Right lobe of liver (tissue), 6 donors: ENCODE measurements at regions not wholly inside any gene's neighbourhood (a gene's known extent, or its start where the extent isn't known, plus 50 kb on each side); places are given as distances from the start of the nearest gene placed in this dataset.
"Not testable (repeated sequence)": the region's sequence is repeated elsewhere in the genome, so short reads cannot be mapped to it uniquely, and the experiment has no call there.

Source experiments
- ATAC-seq, 4 donors: fragments of 200-7000 bp; cut with Tn5 transposase; one replicate each; pipeline ENCODE4 v1.9.1; 2020; ENCODE audit warnings: mild to moderate bottlenecking in 4 of 4, moderate library complexity in 4 of 4
- DNase-seq, 3 donors: peaks; one replicate each; pipeline ENCODE4 v3.0.0-alpha.2; 2020
- H3K27ac ChIP-seq, 3 donors: fragments of 200-600 bp; one replicate each; pipeline ENCODE4 v1.8.0; 2022
- H3K27me3 ChIP-seq, 2 donors: fragments of 200-600 bp; one replicate each; pipeline ENCODE4 v1.8.0; 2022
- H3K36me3 ChIP-seq, 4 donors: fragments of 200-600 bp; sonication (generic) in 1 of 4; one replicate each; pipeline versions ENCODE4 v1.5.1 to v1.8.0; 2017 to 2022; ENCODE audit warnings: control low read depth in 1 of 4
- H3K4me1 ChIP-seq, 4 donors: fragments of 200-600 bp; sonication (generic) in 1 of 4; one replicate each; pipeline versions ENCODE4 v1.5.1 to v1.8.0; 2017 to 2022; ENCODE audit warnings: control low read depth in 1 of 4
- H3K4me3 ChIP-seq, 3 donors: fragments of 200-600 bp; one replicate each; pipeline ENCODE4 v1.8.0; 2022
- H3K9me3 ChIP-seq, 4 donors: fragments of 200-600 bp; sonication (generic) in 1 of 4; one replicate each; pipeline versions ENCODE4 v1.5.1 to v1.8.0; 2017 to 2022; ENCODE audit warnings: control low read depth in 1 of 4
- CTCF ChIP-seq, 4 donors: fragments of 200-600 bp in 3 of 4; fragments of 450-650 bp in 1 of 4; IDR thresholded peaks; one replicate each; pipeline versions ENCODE4 v1.5.1 to v1.8.0; 2016 to 2022; ENCODE audit warnings: antibody characterized with exemption in 4 of 4, mild to moderate bottlenecking in 2 of 4
- POLR2A ChIP-seq: fragments of 450-650 bp; IDR thresholded peaks from one replicate; pipeline ENCODE4 v1.6.1; 2017; ENCODE audit warnings: antibody characterized with exemption, mild to moderate bottlenecking
- WGBS: methylation state at CpG from one replicate; pipeline ENCODE4 v1.1.6; 2018; ENCODE audit warnings: low coverage, low lambda C conversion rate; ENCODE audit not compliant: insufficient coverage; ENCODE audit errors: missing lambda C conversion rate; 5-methylcytosine and 5-hydroxymethylcytosine counted together
- intact Hi-C, 2 donors: fragments of 100-400 bp; cut with DNase I; formaldehyde crosslinking; loops; one replicate each; pipeline versions ENCODE4 v1.11.2 to v1.14.1; 2022
- donor health status: DM: no; HTN: yes; CAD: no.
- donor health status: DM: no; HTN: no; CAD: no.
- donor health status: DM: no; HTN: no; CAD: no.
- donor health status: DM: no; HTN: yes; CAD: no.
- donor health status: DM: no; HTN: yes; CAD: no.

DNA sequence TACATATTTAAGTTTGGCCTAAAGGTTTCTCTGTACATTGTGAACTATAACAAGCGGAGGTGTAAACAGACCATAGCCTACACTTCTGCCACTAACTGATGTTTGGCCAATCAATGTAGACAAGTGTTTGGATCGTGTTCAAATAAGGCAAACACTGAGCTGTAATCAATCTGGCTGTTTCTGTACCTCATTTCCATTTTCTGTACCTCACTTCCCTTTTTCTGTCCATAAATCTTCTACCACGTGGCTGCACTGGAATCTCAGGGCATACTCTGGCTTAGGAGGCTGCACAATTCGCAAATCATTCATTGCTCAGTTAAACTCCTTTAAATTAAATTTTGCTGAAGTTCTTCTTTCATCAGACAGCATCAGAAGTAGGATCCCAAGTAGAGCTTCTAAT, 140.9 kb downstream of the SLC25A46 start:
- intact Hi-C loops, result no loop called here

DNA sequence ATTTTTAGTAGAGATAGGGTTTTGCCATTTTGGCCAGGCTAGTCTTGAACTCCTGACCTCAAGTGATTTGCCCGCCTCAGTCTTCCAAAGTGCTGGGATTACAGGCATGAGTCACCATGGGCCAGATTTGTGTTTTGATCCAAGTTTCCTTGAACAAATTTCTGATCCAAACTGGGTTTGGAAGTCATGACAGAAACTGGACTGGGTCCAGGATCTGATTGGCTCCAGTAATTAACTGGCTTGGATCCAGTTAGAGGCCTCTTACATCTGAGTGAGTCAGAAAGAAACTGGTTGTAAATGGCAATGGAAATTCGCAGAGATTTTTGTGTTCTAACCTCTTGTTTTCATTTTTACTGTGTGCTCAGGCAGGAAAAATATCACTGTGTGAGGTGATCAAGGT, 141.6 kb downstream of the SLC25A46 start:
- 20% methylated on average over 2 of the region's 2 CpGs for WGBS
- ATAC-seq (peak; percentile 31 to 88 (median 72)), DNase-seq (peak in 1 of 3 donors; percentile 57)
- intact Hi-C loops, result no loop called here
- no peaks in the 10 kb centered on the region for H3K36me3 ChIP-seq
- H3K9me3 ChIP-seq, result no peaks in the 10 kb centered on the region
- H3K27ac ChIP-seq, result no peak overlapping the region
- H3K4me1 ChIP-seq, result peaks cover 0 to 8% (median 0%) of the 10 kb centered on the region in 4 donors
- H3K27me3 ChIP-seq, result no peaks in the 10 kb centered on the region
- H3K4me3 ChIP-seq, result no peak overlapping the region
- TF ChIP-seq CTCF (IDR thresholded peaks at IDR 0.05) (no peak), POLR2A (no peak)

More for the DNA sequence above, 140.9 kb downstream of the SLC25A46 start:
- WGBS, result 45% methylated on average over 4 of the region's 4 CpGs
- Histone ChIP-seq H3K36me3 (no peaks in the 10 kb centered on the region), H3K27me3 (no peaks in the 10 kb centered on the region), H3K4me1 (peaks cover 0 to 8% (median 0%) of the 10 kb centered on the region in 4 donors), H3K27ac (no peak overlapping the region), H3K4me3 (no peak overlapping the region), H3K9me3 (no peaks in the 10 kb centered on the region)
- peak in 1 of 4 donors; percentile 39 for ATAC-seq
- no peak for DNase-seq
- TF ChIP-seq CTCF (IDR thresholded peaks at IDR 0.05) (no peak), POLR2A (no peak)

DNA sequence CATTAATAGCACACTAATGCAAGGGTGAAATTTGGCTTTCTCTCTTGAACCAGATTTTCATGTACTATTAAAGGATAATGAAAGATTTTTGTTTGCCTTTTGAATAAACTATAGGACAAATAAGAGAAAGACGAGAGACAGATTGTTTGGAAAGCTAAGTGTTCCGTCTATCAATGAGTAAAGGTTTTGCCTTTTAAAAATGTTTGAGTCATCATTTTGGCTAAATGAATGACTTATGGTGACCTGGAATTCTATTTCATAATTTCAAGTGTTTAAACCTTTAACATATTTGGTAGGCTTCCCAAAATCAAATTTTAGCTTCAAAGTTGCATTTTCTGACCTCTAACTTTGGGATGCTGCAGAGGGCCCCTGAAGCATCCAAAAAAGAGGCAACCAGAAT, 145.2 kb downstream of the SLC25A46 start:
- intact Hi-C loops, result no loop called here
- no peak for TF ChIP-seq POLR2A
- TF ChIP-seq CTCF (IDR thresholded peaks at IDR 0.05), result no peak
- WGBS, result 20% methylated on average over 2 of the region's 2 CpGs

DNA sequence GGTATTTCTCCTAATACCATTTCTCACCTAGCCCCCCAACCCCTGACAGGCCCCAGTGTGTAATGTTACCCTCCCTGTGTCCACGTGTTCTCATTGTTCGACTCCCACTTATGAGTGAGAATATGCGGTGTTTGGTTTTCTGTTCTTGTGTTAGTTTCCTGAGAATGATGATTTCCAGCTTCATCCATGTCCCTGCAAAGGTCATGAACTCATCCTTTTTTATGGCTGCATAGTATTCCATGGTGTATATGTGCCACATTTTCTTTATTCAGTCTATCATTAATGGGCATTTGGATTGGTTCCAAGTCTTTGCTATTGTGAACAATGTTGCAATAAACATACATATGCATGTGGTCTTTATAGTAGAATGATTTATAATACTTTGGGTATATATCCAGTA, 148.4 kb downstream of the SLC25A46 start:
- H3K27ac ChIP-seq, DNase-seq: not testable (repeated sequence)

More for the DNA sequence above, 145.2 kb downstream of the SLC25A46 start:
- Histone ChIP-seq H3K36me3 (no peaks in the 10 kb centered on the region), H3K9me3 (no peaks in the 10 kb centered on the region), H3K27me3 (no peaks in the 10 kb centered on the region), H3K4me1 (peaks cover 0 to 8% (median 0%) of the 10 kb centered on the region in 4 donors), H3K4me3 (no peak overlapping the region), H3K27ac (no peak overlapping the region)
- ATAC-seq (no peak), DNase-seq (no peak)

DNA sequence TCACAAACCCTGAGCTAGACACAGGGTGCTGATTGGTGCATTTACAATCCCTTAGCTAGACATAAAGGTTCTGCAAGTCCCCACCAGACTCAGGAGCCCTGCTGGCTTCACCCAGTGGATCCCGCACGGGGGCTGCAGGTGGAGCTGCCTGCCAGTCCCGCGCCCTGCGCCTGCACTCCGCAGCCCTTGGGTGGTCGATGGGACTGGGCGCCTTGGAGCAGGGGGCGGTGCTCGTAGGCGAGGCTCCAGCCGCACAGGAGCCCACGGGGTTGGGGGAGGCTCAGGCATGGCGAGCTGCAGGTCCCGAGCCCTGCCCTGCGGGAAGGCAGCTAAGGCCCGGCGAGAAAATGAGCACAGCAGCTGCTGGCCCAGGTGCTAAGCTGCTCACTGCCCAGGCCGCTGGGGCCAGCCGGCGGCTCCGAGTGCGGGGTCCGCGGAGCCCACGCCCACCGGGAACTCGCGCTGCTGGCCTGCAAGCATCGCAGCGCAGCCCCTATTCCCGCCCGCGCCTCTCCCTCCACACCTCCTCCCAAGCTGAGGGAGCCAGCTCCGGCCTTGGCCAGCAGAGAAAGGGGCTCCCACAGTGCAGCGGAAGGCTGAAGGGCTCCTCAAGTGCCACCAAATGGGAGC, 155.2 kb downstream of the SLC25A46 start:
- WGBS, result no CpG with 5 or more reads among the region's 36 CpGs
- H3K27me3 ChIP-seq, H3K4me1 ChIP-seq, DNase-seq, H3K4me3 ChIP-seq, H3K27ac ChIP-seq, H3K36me3 ChIP-seq, H3K9me3 ChIP-seq, ATAC-seq, intact Hi-C loops: not testable (repeated sequence)

More for the DNA sequence above, 148.4 kb downstream of the SLC25A46 start:
- H3K36me3 ChIP-seq, ATAC-seq, H3K27me3 ChIP-seq, intact Hi-C loops, H3K9me3 ChIP-seq, H3K4me1 ChIP-seq, H3K4me3 ChIP-seq: not testable (repeated sequence)
- 100% methylated on average over 2 of the region's 3 CpGs for WGBS
